Kidney (tissue), 13 donors: ENCODE measurements at regions not wholly inside any gene's neighbourhood (a gene's known extent, or its start where the extent isn't known, plus 50 kb on each side); places are given as distances from the start of the nearest gene placed in this dataset.
"Not testable (repeated sequence)": the region's sequence is repeated elsewhere in the genome, so short reads cannot be mapped to it uniquely, and the experiment has no call there.

ENCODE experiments used
- DNase-seq, 5 donors: peaks; one replicate each; pipeline ENCODE4 v3.0.0-alpha.2; 2013 to 2020
- FAIRE-seq: peaks from 2 replicates; lab custom pipeline; 2012; peaks lifted over from hg19 to GRCh38; lab: Jason Lieb, UNC
- H3K27ac ChIP-seq, 2 donors: one replicate each; pipeline ENCODE4 v1.7.0; 2013; ENCODE audit warnings: low read depth in 2 of 2, low read length in 2 of 2, inconsistent platforms in 1 of 2
- H3K27me3 ChIP-seq: one replicate; pipeline ENCODE4 v1.7.1; 2013; ENCODE audit warnings: low read length, inconsistent platforms; ENCODE audit not compliant: control insufficient read depth, insufficient read depth
- H3K36me3 ChIP-seq, 3 donors: one replicate each; pipeline versions ENCODE4 v1.7.0 to v1.7.1; 2013; ENCODE audit warnings: low read length in 3 of 3, control low read depth in 1 of 3, inconsistent platforms in 1 of 3; ENCODE audit not compliant: insufficient read depth in 3 of 3, control insufficient read depth in 2 of 3
- H3K4me1 ChIP-seq, 3 donors: one replicate each; pipeline versions ENCODE4 v1.7.0 to v1.7.1; 2013; ENCODE audit warnings: low read length in 3 of 3, inconsistent platforms in 1 of 3, low read depth in 1 of 3; ENCODE audit not compliant: control insufficient read depth in 2 of 3, insufficient read depth in 2 of 3
- H3K4me3 ChIP-seq, 3 donors: one replicate each; pipeline versions ENCODE4 v1.7.0 to v1.8.1; 2013; ENCODE audit warnings: low read length in 3 of 3, control low read depth in 1 of 3, inconsistent platforms in 1 of 3
- H3K9ac ChIP-seq, 3 donors: one replicate each; pipeline versions ENCODE4 v1.7.0 to v1.7.1; 2013; ENCODE audit warnings: low read length in 3 of 3, control low read depth in 1 of 3, inconsistent platforms in 1 of 3
- H3K9me3 ChIP-seq, 3 donors: one replicate each; pipeline versions ENCODE4 v1.7.0 to v1.7.1; 2013; ENCODE audit warnings: low read length in 3 of 3, control low read depth in 1 of 3, inconsistent platforms in 1 of 3; ENCODE audit not compliant: control insufficient read depth in 2 of 3, insufficient read depth in 1 of 3
- CTCF ChIP-seq: IDR thresholded peaks from 3 replicates; pipeline ENCODE4 v1.5.1; 2012; ENCODE audit warnings: mild to moderate bottlenecking, moderate library complexity, borderline replicate concordance; ENCODE audit not compliant: insufficient read depth; ENCODE audit errors: extremely low read depth
- intact Hi-C: fragments of 100-400 bp; cut with DNase I; formaldehyde crosslinking; loops from one replicate; pipeline ENCODE4 v1.11.1; 2022
- donor health status: control.
- donor health status: control.
- donor health status: control.
- donor health status: control.
- donor health status: control.
- donor health status: DM: yes; HTN: yes; CAD: no.
- donor health status: Normal renal cell carcinoma (clear cell type).

GRCh38 chr11:112706863-112707262, 254.4 kb upstream of the NCAM1 start:
- H3K27ac ChIP-seq: no peak overlapping the region
- no peak for TF ChIP-seq CTCF
- H3K4me3 ChIP-seq: no peak overlapping the region
- H3K9ac ChIP-seq: no peak overlapping the region
- no peaks in the 10 kb centered on the region for H3K27me3 ChIP-seq
- FAIRE-seq: no peak
- intact Hi-C loops: no loop called here
- no peaks in the 10 kb centered on the region for H3K4me1 ChIP-seq
- no peaks in the 10 kb centered on the region for H3K9me3 ChIP-seq
- DNase-seq: no peak
- no peaks in the 10 kb centered on the region for H3K36me3 ChIP-seq

- H3K4me3 ChIP-seq, FAIRE-seq, H3K36me3 ChIP-seq, H3K4me1 ChIP-seq, H3K27me3 ChIP-seq, H3K27ac ChIP-seq, intact Hi-C loops, DNase-seq, H3K9ac ChIP-seq, H3K9me3 ChIP-seq: not testable (repeated sequence)
These were observed 246.9 kb upstream of the NCAM1 start for GRCh38 chr11:112714340-112714739.

DNA sequence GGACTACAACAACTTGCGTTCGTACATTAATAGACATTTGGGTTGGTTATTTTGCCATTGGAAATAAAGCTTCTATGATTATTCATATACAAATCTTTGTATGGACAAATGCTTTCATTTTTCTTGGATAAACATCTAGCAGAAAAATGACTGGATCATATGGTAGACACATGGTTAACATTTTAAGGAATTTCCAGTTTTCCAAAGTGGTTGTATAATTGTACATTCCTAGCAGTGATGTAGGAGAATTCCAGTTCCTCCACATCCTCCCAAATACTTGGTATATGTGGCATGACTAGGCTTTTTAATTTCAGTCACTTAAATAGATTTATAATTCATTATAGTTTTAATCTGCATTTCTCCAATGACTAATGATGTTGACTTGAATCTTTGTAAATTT, 246.2 kb upstream of the NCAM1 start:
- no peaks in the 10 kb centered on the region for H3K36me3 ChIP-seq
- intact Hi-C loops: no loop called here
- DNase-seq (no peak), FAIRE-seq (no peak)
- no peak overlapping the region for H3K4me3 ChIP-seq
- H3K9ac ChIP-seq: no peak overlapping the region
- TF ChIP-seq CTCF: no peak
- no peaks in the 10 kb centered on the region for H3K27me3 ChIP-seq
- no peaks in the 10 kb centered on the region for H3K9me3 ChIP-seq
- no peak overlapping the region for H3K27ac ChIP-seq
- H3K4me1 ChIP-seq: no peaks in the 10 kb centered on the region

DNA sequence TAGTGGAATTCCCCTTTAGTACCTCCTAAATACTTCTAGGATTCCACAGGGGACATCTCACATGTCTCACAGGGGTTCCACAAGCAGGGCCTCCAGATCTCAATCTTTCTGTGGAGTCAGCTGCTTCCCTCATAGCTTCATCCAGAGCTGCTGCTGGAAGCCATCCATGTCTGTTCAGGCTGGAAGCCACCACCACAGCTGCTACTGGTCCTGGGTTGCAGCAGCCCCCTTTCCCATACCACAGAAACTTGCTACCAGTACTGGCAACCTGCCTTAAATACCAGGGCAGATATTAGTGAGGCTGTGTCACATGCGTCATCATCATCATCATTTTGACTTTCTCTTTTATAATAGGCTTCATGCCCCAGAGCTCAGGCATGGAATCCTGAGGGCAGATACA, 242.7 kb upstream of the NCAM1 start:
- DNase-seq (no peak), FAIRE-seq (no peak)
- Histone ChIP-seq H3K36me3 (no peaks in the 10 kb centered on the region), H3K27ac (no peak overlapping the region), H3K4me3 (no peak overlapping the region), H3K9me3 (no peaks in the 10 kb centered on the region), H3K4me1 (no peaks in the 10 kb centered on the region), H3K27me3 (no peaks in the 10 kb centered on the region), H3K9ac (no peak overlapping the region)
- TF ChIP-seq CTCF: no peak
- intact Hi-C loops: no loop called here
